ENCODE measurements at regions not wholly inside any gene's neighbourhood (a gene's known extent, or its start where the extent isn't known, plus 50 kb on each side); places are given as distances from the start of the nearest gene placed in this dataset.

DNA sequence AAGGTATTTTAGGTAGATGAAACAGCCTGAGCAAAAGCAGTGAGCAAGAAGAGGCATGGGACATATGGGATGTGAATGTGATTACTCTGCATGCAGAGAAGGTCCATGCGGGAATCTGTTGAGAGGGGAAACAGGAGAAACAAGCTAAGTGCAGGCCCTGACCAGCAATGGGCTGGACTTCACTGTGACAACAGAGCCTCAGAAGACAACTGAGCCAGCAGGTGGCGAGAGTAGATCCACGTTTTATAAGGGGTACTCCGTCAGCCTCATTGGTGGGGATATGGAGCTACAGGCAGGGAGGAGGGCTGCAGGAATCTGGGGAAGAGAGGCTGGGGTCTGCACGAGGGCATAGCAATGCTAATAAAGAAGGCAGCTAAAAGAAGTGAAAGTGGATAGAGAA lies 405.9 kb upstream of the LMCD1 start:
- TF ChIP-seq, protein P1, sequence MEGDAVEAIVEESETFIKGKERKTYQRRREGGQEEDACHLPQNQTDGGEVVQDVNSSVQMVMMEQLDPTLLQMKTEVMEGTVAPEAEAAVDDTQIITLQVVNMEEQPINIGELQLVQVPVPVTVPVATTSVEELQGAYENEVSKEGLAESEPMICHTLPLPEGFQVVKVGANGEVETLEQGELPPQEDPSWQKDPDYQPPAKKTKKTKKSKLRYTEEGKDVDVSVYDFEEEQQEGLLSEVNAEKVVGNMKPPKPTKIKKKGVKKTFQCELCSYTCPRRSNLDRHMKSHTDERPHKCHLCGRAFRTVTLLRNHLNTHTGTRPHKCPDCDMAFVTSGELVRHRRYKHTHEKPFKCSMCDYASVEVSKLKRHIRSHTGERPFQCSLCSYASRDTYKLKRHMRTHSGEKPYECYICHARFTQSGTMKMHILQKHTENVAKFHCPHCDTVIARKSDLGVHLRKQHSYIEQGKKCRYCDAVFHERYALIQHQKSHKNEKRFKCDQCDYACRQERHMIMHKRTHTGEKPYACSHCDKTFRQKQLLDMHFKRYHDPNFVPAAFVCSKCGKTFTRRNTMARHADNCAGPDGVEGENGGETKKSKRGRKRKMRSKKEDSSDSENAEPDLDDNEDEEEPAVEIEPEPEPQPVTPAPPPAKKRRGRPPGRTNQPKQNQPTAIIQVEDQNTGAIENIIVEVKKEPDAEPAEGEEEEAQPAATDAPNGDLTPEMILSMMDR (IDR thresholded peaks at IDR 0.05) = no peak
- no peak for TF ChIP-seq POLR2A (IDR thresholded peaks at IDR 0.05)
- no peak for TF ChIP-seq POLR2AphosphoS5 (IDR thresholded peaks at IDR 0.05)
- TF ChIP-seq EP300 (IDR thresholded peaks at IDR 0.05) = no peak

Data from stomach (tissue), 4 donors.